Posterior cingulate gyrus (tissue), 11 donors: ENCODE measurements at regions not wholly inside any gene's neighbourhood (a gene's known extent, or its start where the extent isn't known, plus 50 kb on each side); places are given as distances from the start of the nearest gene placed in this dataset.
"Not testable (repeated sequence)": the region's sequence is repeated elsewhere in the genome, so short reads cannot be mapped to it uniquely, and the experiment has no call there.

Experiments used
- DNase-seq, 10 donors: peaks; one replicate each; pipeline versions ENCODE4 v3.0.0 to v3.0.0-alpha.2; 2020 to 2021; ENCODE audit warnings: mixed read lengths in 3 of 10
- intact Hi-C: fragments of 100-400 bp; cut with DNase I; formaldehyde crosslinking; loops from one replicate; pipeline ENCODE4 v1.15.1; 2023

DNA sequence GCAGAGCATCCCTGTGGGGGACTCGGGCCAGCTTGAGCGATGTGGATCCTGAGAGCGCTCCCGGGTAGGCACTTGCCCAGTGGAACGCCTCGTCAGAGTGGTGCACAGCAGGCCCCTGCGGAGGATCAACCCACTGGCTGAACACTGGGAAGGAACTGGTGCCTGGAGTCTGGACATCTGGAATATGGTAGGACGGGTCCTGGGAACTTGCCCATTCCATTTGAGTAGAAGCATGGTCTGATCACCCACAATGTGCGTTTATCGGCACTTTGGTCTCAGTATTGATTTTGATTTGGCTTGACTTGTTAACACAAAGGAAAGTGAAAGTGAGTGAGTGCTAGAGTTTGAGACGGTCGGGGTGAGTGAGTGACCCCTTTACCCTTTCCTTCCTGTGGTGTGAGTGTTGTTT is 1336.2 kb upstream of the CHAC2 start:
- intact Hi-C loops, result no loop called here

GRCh38 chr2:52429740-52430139 is 1337.9 kb upstream of the CHAC2 start:
- DNase-seq, result no peak
- intact Hi-C loops, result no loop called here

More for the DNA sequence above, 1336.2 kb upstream of the CHAC2 start:
- peak in 3 of 10 donors; percentile 47 to 75 (median 67) for DNase-seq

DNA sequence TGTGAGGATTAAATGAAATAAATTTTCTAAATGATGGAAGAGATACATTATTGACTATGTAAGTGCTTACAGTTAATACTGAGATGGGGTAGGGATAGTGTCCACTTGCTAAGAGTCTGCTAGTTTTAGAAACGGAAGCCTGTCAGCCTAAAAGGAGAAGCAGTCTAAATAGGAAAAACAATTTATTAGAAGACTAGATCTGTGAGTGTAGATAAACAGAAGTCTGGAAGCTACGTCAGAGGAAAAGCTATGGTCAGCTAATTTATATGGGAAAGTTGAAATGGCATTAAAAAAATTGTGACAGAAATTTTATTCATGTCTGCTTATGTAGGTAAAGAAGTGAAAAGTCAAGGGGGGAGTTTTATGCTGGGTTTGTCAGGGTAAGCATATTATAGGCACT is 1338.4 kb upstream of the CHAC2 start:
- DNase-seq, result no peak
- intact Hi-C loops, result no loop called here

- no peak for DNase-seq
- intact Hi-C loops, result no loop called here
These were observed 1339.4 kb upstream of the CHAC2 start for GRCh38 chr2:52428224-52428623.

GRCh38 chr2:52423655-52424054 is 1343.9 kb upstream of the CHAC2 start:
- no peak for DNase-seq
- intact Hi-C loops, result no loop called here

GRCh38 chr2:52423111-52423510 is 1344.5 kb upstream of the CHAC2 start:
- no peak for DNase-seq
- intact Hi-C loops, result no loop called here

- intact Hi-C loops, result no loop called here
These were observed 1351.3 kb upstream of the CHAC2 start for GRCh38 chr2:52416340-52416739.

GRCh38 chr2:52414561-52415295 is 1352.9 kb upstream of the CHAC2 start:
- DNase-seq, result no peak
- intact Hi-C loops, result no loop called here

More at GRCh38 chr2:52416340-52416739, 1351.3 kb upstream of the CHAC2 start:
- DNase-seq, result no peak

GRCh38 chr2:52409308-52410118 is 1358.1 kb upstream of the CHAC2 start:
- peak in 1 of 10 donors; percentile 30 for DNase-seq
- intact Hi-C loops, result not testable (repeated sequence)

GRCh38 chr2:52405980-52406379 is 1361.6 kb upstream of the CHAC2 start:
- no peak for DNase-seq
- intact Hi-C loops, result no loop called here

DNA sequence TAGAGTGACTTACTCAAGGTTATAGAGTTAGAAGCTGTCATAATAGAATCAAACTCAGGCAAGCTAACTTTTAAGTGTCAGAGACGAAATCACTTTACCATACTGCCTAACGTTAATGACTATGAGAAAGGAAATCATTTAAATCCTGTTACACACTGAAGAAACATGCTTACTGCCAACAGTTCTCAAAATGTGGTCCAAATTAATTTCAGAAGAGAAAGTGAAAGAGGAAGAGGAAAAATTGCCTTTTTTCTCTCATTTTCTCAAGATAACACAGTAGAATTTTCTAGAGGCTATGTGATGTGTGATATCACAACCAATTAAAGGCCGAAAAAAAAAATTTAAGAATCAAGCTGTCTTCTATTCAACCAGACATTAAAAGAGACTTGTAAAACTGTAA is 1362.7 kb upstream of the CHAC2 start:
- intact Hi-C loops, result no loop called here
- no peak for DNase-seq

DNA sequence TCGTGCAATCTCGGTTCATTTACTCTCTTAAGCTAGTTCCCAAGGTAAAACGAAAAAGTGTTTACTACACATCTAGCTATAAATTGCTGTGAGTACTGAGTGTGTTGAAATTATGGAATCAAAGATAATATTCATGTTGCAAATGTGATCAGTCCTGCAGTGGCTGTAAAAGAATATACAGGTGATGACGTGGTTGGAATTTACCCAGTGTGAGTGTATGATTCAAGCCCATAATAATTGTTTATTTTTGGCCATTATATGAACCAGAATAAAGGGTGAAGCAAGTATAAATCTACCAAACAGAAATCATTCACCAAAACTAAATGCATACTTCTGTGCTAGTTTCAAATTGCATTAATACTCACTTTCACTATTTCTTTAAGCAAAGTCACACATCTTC is 1363.6 kb upstream of the CHAC2 start:
- no peak for DNase-seq
- intact Hi-C loops, result no loop called here

DNA sequence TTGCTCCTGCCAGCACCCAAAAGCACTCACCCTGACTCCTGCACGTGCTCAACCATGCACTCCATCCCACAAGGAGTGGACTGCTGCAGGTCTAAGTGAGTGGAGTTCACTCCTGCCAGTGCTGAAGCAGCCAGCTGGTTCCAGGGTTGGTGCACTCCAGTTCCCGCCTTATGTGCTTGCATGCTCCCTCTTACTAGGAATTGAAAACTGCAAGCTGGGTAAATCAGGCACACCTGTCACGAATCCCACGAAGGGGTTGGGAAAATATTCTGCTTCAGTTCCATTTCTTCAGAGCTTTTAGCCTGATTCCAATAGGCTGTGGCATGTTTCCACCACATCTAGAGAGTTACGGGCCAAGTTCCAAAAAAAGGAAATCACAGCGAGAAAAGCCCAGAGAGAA is 1365.5 kb upstream of the CHAC2 start:
- intact Hi-C loops, result no loop called here
- peak in 1 of 10 donors; percentile 43 for DNase-seq

DNA sequence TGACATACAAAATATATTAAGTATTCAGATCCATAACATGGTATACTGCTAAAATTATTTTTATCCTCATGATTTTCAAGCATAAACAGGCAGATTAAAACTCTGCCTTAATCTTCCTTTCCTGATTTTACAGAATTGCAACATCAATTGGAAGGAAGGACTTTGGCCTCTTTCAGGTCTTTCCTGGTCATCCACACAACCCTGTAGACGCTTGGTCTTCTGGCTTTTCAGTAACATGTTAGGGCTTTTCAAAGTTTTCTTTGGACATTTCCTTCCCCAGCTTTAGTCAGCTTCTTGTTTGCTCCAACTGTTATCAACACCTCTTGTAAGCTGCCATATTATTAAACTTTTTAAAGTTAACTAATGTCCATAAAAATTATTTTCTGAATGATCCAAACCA is 1364.9 kb upstream of the NRXN1 start:
- intact Hi-C loops, result no loop called here
- no peak for DNase-seq

DNA sequence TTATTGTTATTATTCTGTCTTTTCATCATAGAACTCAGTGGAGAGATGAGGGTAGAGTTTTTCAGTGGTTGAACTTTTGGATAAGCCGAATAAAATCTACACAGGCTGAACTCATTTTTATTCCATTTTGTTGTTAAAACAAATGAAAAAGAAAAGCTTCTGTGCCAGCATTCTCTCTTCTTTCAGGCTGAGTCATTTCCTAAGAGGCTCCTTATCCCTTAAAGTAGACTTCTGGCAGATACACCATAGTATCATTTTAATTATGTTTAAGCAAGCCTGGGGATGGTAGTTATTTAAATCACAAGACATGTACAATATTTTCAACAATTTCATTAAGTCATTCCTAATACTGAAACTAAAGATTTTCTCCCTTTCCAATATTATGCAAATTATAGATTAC is 1364.0 kb upstream of the NRXN1 start:
- DNase-seq, result no peak
- intact Hi-C loops, result no loop called here

DNA sequence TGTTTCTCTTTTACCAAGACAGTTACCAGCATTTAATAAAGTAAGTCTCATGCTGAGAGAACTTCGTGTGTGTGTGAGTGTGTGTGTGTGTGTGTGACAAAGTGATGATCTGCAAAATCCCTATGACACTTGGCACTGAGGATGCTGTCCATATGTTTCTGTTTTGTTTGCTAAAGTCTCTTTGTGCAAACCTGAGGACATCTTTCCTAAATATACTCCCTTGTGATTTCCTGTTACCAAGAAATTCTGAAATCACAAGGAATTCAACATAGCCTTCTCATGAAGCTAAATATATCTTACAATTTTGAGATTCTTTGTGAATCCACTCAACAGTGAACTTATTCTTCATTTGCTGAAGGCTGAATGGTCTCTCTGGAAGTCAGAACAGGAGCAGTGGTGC is 1359.7 kb upstream of the NRXN1 start:
- intact Hi-C loops, result no loop called here
- DNase-seq, result no peak

GRCh38 chr2:52390651-52391050 is 1358.7 kb upstream of the NRXN1 start:
- intact Hi-C loops, result no loop called here
- DNase-seq, result no peak

GRCh38 chr2:52387937-52388590 is 1356.1 kb upstream of the NRXN1 start:
- no peak for DNase-seq
- intact Hi-C loops, result no loop called here

DNA sequence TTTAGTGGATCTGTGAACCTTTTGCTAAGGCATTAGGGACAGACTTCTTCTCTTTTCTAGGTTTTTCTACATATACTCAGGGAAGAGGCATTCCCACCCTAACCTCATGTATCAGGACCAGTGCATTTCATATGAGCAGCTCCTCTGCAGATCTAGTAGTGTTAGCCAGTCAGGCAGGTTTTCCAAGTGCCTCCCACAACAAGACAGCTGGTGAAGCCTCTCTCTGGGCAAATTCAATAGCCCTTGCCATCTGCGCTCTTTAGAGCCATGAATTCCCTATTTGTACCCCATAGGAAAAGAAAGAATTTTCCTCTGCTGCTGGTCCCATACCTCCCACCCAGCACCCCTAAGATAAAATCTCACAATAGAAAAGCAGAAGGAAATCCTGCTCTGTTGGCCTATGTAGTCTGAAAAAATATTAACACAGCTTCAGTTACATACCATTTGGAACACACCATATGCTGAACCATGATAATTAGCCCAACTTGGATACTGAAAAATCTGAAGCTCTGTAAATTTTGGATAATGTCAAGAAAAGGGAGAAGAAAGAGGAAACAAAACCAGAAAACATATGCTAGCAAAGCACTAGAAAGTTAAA is 1354.6 kb upstream of the NRXN1 start:
- DNase-seq, result peak in 1 of 10 donors; percentile 70
- intact Hi-C loops, result no loop called here

- intact Hi-C loops, result no loop called here
- no peak for DNase-seq
These were observed 1351.6 kb upstream of the NRXN1 start for GRCh38 chr2:52383541-52383940.

DNA sequence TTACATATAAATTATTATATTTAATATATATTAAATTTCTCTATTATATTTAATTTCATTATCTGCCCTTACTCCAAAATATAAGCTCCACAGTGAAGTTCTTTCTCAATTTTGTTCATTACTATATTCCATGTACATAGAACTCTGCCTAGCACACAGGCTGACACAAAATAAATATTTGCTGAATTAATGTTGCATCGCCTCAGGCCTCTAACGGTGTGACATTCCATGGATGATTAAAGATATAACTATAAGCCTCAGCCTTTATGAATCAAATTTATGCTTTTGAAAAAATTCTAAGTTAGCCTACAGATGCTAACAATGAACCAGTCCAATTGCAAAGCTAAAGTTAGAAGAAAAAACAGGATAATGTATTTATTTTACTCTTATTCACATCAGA is 1337.2 kb upstream of the NRXN1 start:
- intact Hi-C loops, result no loop called here

More for the DNA sequence above, 1337.2 kb upstream of the NRXN1 start:
- DNase-seq, result no peak
